ENCODE measurements at regions not wholly inside any gene's neighbourhood (a gene's known extent, or its start where the extent isn't known, plus 50 kb on each side); places are given as distances from the start of the nearest gene placed in this dataset.

- DNase-seq (ENCODE audit: low read depth), result no peak
Measured at GRCh38 chr20:11448554-11448953, 469.1 kb upstream of the BTBD3 start.

GRCh38 chr20:11451793-11452291, 465.9 kb upstream of the BTBD3 start:
- DNase-seq (ENCODE audit: low read depth), result no peak

GRCh38 chr20:11452326-11452725, 465.4 kb upstream of the BTBD3 start:
- DNase-seq (ENCODE audit: low read depth), result no peak

- DNase-seq (ENCODE audit: low read depth), result no peak
Measured at GRCh38 chr20:11453430-11453829, 464.3 kb upstream of the BTBD3 start.

GRCh38 chr20:11454966-11455799, 462.5 kb upstream of the BTBD3 start:
- peak; percentile 28 for DNase-seq (ENCODE audit: low read depth)

GRCh38 chr20:11457488-11457887, 460.2 kb upstream of the BTBD3 start:
- DNase-seq (ENCODE audit: low read depth), result no peak

GRCh38 chr20:11459090-11459890, 458.4 kb upstream of the BTBD3 start:
- DNase-seq (ENCODE audit: low read depth), result no peak

GRCh38 chr20:11467436-11467835, 450.3 kb upstream of the BTBD3 start:
- DNase-seq (ENCODE audit: low read depth), result no peak

- no peak for DNase-seq (ENCODE audit: low read depth)
Measured at GRCh38 chr20:11468880-11469279, 448.8 kb upstream of the BTBD3 start.

GRCh38 chr20:11469795-11470435, 447.8 kb upstream of the BTBD3 start:
- DNase-seq (ENCODE audit: low read depth), result no peak

GRCh38 chr20:11473983-11474382, 443.7 kb upstream of the BTBD3 start:
- DNase-seq (ENCODE audit: low read depth), result no peak

GRCh38 chr20:11483697-11484096, 434.0 kb upstream of the BTBD3 start:
- no peak for DNase-seq (ENCODE audit: low read depth)

GRCh38 chr20:11484479-11484878, 433.2 kb upstream of the BTBD3 start:
- DNase-seq (ENCODE audit: low read depth), result no peak

- DNase-seq (ENCODE audit: low read depth), result no peak
Measured at GRCh38 chr20:11492386-11492785, 425.3 kb upstream of the BTBD3 start.

GRCh38 chr20:11492846-11493245, 424.8 kb upstream of the BTBD3 start:
- DNase-seq (ENCODE audit: low read depth), result no peak

GRCh38 chr20:11496380-11496779, 421.3 kb upstream of the BTBD3 start:
- DNase-seq (ENCODE audit: low read depth), result no peak

- DNase-seq (ENCODE audit: low read depth), result no peak
Measured at GRCh38 chr20:11497545-11497944, 420.1 kb upstream of the BTBD3 start.

- no peak for DNase-seq (ENCODE audit: low read depth)
Measured at GRCh38 chr20:11499101-11499634, 418.5 kb upstream of the BTBD3 start.

- no peak for DNase-seq (ENCODE audit: low read depth)
Measured at GRCh38 chr20:11502061-11502460, 415.6 kb upstream of the BTBD3 start.

GRCh38 chr20:11502671-11503070, 415.0 kb upstream of the BTBD3 start:
- DNase-seq (ENCODE audit: low read depth), result no peak

GRCh38 chr20:11509776-11510175, 407.9 kb upstream of the BTBD3 start:
- no peak for DNase-seq (ENCODE audit: low read depth)

- no peak for DNase-seq (ENCODE audit: low read depth)
Measured at GRCh38 chr20:11511821-11512220, 405.9 kb upstream of the BTBD3 start.

Measured in stromal cell of bone marrow (primary cell).